GM10266 (cell line): ENCODE measurements at regions not wholly inside any gene's neighbourhood (a gene's known extent, or its start where the extent isn't known, plus 50 kb on each side); places are given as distances from the start of the nearest gene placed in this dataset.

Experiments
- DNase-seq: peaks from one replicate; pipeline ENCODE4 v3.0.0; 2012; ENCODE audit errors: extremely low spot score
- TF ChIP-seq, protein P1 (sequence below): IDR thresholded peaks from 2 replicates; pipeline ENCODE4 v1.5.1; 2012; ENCODE audit warnings: mild to moderate bottlenecking, low read depth; ENCODE audit not compliant: control insufficient read depth, insufficient read depth; ENCODE audit errors: missing control alignments

DNA sequence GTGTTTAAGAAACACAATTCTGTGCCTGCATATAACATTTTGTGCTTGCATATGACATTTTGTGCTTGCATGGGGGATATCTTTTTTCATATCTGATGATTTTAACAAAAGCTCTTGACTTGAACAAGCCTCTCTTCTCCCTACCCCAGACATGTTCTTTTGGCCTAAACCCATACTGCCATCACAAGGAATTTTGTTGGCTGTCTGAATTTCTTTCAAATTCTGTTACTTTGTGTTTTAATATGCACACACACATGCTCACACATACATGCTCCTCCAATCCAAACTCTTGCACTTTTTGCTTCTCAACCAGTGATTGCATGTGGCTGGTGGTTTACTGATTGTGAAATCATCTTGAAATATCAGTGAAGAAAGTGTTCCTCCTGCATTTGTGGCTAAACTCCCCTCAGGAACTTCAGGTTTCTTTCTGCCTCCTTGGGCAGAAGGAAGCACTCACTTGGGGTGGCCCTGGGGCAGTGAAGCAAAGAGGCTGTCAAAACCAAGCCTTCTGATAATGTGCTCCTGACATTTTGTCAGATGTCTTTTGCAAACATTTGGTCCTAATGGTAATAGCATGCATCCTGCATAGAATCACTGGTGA, 377.2 kb upstream of the KLF4 start:
- TF ChIP-seq, protein P1, sequence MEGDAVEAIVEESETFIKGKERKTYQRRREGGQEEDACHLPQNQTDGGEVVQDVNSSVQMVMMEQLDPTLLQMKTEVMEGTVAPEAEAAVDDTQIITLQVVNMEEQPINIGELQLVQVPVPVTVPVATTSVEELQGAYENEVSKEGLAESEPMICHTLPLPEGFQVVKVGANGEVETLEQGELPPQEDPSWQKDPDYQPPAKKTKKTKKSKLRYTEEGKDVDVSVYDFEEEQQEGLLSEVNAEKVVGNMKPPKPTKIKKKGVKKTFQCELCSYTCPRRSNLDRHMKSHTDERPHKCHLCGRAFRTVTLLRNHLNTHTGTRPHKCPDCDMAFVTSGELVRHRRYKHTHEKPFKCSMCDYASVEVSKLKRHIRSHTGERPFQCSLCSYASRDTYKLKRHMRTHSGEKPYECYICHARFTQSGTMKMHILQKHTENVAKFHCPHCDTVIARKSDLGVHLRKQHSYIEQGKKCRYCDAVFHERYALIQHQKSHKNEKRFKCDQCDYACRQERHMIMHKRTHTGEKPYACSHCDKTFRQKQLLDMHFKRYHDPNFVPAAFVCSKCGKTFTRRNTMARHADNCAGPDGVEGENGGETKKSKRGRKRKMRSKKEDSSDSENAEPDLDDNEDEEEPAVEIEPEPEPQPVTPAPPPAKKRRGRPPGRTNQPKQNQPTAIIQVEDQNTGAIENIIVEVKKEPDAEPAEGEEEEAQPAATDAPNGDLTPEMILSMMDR: no peak
- no peak for DNase-seq

DNA sequence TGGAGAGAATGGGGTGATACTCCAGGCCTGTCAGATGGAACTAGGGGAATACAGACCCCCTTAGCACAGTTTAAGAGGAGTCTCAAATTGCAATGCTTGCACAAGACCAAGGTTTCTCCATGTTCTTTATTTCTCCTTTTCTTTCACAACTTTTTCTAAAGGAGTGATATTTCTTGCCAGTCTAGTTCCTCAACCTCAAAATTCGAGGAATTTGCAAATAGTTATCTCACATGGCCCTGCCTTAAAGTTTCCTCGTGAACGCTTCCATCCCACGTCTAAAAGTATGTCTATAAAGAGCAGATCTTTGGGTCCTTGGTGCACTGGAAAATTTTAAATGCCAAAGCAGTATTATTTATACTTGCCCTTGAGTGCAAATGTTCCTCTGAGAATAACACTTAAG, 373.8 kb upstream of the KLF4 start:
- DNase-seq: no peak
- TF ChIP-seq, protein P1: no peak

DNA sequence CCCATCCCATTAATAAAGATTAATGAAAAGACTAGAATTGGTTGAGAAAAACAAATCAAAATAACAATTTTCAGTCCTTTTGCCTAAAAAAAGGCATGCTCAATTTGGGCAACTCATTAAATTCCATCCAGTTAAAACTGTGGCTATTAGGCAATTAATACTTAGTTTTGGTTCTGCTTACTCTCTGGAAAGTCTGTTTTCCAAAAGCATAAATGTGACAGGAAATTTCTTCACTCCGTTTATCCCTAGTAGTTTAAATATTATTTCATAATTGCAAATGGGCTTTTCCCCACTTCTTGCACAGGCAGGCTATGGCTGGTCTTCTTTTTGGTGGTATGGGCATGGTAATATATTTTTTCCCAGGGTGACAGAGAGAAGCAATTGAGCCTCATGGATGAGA, 373.3 kb upstream of the KLF4 start:
- TF ChIP-seq, protein P1: no peak
- no peak for DNase-seq

DNA sequence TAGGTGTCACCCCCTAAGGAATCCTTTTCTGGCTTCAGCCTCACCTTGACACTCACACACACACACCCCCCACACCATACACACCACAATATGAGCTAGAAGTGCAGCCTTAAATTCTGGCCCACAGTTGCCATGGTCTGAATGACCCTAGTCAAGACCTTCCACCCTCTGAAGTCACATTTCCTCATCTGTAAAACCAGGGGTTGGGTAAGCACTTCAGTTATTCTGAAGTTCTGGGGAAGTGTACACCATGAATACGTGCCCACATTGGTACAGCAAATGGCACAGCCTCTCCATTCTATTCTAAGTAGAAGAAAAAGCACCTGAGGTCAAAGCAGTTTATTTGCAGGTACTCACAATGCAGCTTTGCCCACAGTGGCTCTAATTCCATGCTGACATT, 372.8 kb upstream of the KLF4 start:
- TF ChIP-seq, protein P1: no peak
- DNase-seq: no peak

DNA sequence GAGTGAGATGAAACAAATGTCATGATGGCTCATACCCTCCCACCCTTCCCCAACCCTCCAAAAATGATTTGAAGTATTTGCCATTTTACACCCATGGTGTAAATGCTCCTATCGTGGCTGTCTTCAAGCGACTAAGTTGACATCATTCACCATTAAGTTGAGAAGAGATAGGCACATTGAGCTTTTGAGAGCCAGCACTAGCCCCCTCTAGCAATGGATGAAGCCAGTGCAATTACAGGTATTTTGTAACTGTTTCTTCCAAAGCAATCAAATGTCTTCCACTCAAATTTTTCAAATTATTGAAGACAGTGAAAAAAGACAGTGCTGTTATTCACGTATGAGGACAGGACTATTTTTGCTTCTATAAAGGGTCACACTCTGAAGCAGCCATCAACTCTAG, 371.5 kb upstream of the KLF4 start:
- DNase-seq: no peak
- TF ChIP-seq, protein P1: no peak

DNA sequence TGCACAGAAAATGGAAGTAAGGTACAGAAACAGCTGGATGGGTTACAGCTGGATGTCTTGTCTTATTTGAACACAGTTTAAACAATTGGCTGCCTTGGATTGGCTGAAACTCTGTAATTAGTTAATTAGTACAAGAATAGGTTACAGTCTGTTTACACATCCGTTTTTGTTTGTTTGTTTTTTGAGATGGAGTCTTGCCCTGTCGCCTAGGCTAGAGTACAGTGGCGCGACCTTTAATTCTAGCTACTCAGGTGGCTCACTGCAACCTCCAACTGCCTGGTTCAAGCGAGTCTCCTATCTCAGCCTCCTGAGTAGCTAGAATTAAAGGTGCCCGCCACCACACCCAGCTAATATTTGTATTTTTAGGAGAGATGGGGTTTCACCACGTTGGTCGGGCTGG, 368.7 kb upstream of the KLF4 start:
- TF ChIP-seq, protein P1: no peak
- DNase-seq: no peak

DNA sequence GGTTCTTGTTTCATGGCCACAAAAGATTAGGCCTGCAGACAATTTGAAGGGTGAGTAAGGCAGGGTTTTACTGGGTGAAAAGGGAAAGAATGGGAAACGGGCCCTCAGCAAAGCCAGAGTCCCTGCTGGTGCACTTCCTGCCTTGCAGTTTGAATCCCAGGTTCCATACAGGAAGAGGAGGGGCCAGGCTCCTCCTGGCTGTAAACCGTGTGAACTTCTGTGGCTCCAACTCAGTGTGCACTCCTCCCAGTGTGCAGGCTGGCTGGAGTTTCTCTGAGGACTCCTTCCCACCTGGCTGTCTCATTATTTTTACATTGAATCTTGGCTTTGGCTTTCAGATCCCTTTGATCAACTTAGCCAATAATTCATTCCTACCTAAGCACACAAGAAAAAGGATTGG, 367.1 kb upstream of the KLF4 start:
- TF ChIP-seq, protein P1: no peak
- DNase-seq: no peak
